Mesendoderm (in vitro differentiated cells): ENCODE measurements at regions not wholly inside any gene's neighbourhood (a gene's known extent, or its start where the extent isn't known, plus 50 kb on each side); places are given as distances from the start of the nearest gene placed in this dataset.
A peak's percentile ranks its signal among the peaks of the same experiment; 100 is the strongest.
"Not testable (repeated sequence)": the region's sequence is repeated elsewhere in the genome, so short reads cannot be mapped to it uniquely, and the experiment has no call there.

ENCODE experiments used
- DNase-seq: peaks from one replicate; pipeline ENCODE4 v3.0.0; 2013
- H2AK5ac ChIP-seq: 2 replicates; pipeline ENCODE4 v1.6.1; 2013; ENCODE audit warnings: low read length, inconsistent platforms
- H2BK120ac ChIP-seq: 2 replicates; pipeline ENCODE4 v1.6.1; 2013; ENCODE audit warnings: low read depth, mild to moderate bottlenecking, low read length, moderate library complexity, mixed read lengths
- H2BK15ac ChIP-seq: replicated peaks from 2 replicates; pipeline ENCODE4 v1.6.1; 2013; ENCODE audit warnings: low read depth, mild to moderate bottlenecking, moderate library complexity
- H2BK5ac ChIP-seq: 2 replicates; pipeline ENCODE4 v1.6.1; 2013; ENCODE audit warnings: low read length, inconsistent platforms
- H3K18ac ChIP-seq: 2 replicates; pipeline ENCODE4 v1.6.1; 2013; ENCODE audit warnings: mild to moderate bottlenecking, low read length, mixed read lengths
- H3K23ac ChIP-seq: one replicate; pipeline ENCODE4 v1.6.1; 2013; ENCODE audit warnings: low read length
- H3K27ac ChIP-seq: 2 replicates; pipeline ENCODE4 v1.5.1; 2013; ENCODE audit warnings: low read depth, mild to moderate bottlenecking, inconsistent platforms, low read length, moderate library complexity
- H3K27me3 ChIP-seq: 2 replicates; pipeline ENCODE4 v1.6.1; 2013; ENCODE audit warnings: low read length, control low read depth, mild to moderate bottlenecking, inconsistent platforms; ENCODE audit not compliant: insufficient read depth, poor library complexity
- H3K36me3 ChIP-seq: 2 replicates; pipeline ENCODE4 v1.6.1; 2013; ENCODE audit warnings: low read length, inconsistent platforms; ENCODE audit not compliant: control insufficient read depth, insufficient read depth
- H3K4ac ChIP-seq: one replicate; pipeline ENCODE4 v1.6.1; 2013; ENCODE audit warnings: low read depth, mild to moderate bottlenecking, low read length, moderate library complexity
- H3K4me1 ChIP-seq: 2 replicates; pipeline ENCODE4 v1.6.1; 2013; ENCODE audit warnings: low read depth, low read length, inconsistent platforms; ENCODE audit not compliant: control insufficient read depth
- H3K4me2 ChIP-seq: 2 replicates; pipeline ENCODE4 v1.6.1; 2013; ENCODE audit warnings: low read length
- H3K4me3 ChIP-seq: 2 replicates; pipeline ENCODE4 v1.5.1; 2013; ENCODE audit warnings: mild to moderate bottlenecking, low read length
- H3K56ac ChIP-seq: one replicate; pipeline ENCODE4 v1.6.1; 2013; ENCODE audit warnings: low read length
- H3K79me1 ChIP-seq: 2 replicates; pipeline ENCODE4 v1.6.1; 2013; ENCODE audit warnings: low read length, inconsistent platforms
- H3K79me2 ChIP-seq: 2 replicates; pipeline ENCODE4 v1.6.1; 2013; ENCODE audit warnings: mild to moderate bottlenecking, low read length; ENCODE audit not compliant: control insufficient read depth, insufficient read depth
- H3K9ac ChIP-seq: 2 replicates; pipeline ENCODE4 v1.6.1; 2013; ENCODE audit warnings: low read length, inconsistent platforms
- H4K5ac ChIP-seq: one replicate; pipeline ENCODE4 v1.6.1; 2013; ENCODE audit warnings: low read length
- H4K8ac ChIP-seq: one replicate; pipeline ENCODE4 v1.6.1; 2013; ENCODE audit warnings: low read depth, mild to moderate bottlenecking, control low read depth, low read length, moderate library complexity
- WGBS: extraction: QIAGEN DNeasy Blood & Tissue Kit; methylation state at CpG from one replicate; pipeline ENCODE4 v1.1.7; 2013; ENCODE audit warnings: low lambda C conversion rate, missing lambda C conversion rate; ENCODE audit not compliant: insufficient coverage; ENCODE audit errors: extremely low coverage; 5-methylcytosine and 5-hydroxymethylcytosine counted together

DNA sequence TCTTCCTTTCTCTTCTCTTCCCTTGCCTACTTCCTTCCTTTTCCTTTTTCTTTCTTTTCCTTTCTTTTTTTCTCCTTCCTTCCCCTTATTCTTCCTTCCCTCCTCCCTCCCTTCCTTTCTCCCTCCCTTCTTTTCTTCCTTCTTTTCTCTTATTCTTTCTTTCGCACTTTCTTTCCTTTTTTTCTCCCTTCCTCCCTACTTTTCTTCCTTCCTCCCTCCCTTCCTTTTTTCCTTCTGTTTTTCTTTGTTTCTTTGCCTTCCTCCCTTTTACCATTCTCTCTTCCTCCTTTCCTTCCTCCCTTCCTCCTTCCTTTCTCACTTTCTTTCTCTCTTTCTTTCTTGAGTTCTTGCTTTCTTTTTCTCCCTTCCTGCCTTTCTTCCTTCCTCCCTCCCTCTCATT, 416.5 kb downstream of the ANKRD30B start:
- not testable (repeated sequence) for H3K4ac ChIP-seq, H2BK5ac ChIP-seq, H3K79me1 ChIP-seq, H3K4me1 ChIP-seq, H2BK15ac ChIP-seq, H4K5ac ChIP-seq, H2BK120ac ChIP-seq, H4K8ac ChIP-seq, H3K4me2 ChIP-seq, H3K23ac ChIP-seq, H3K56ac ChIP-seq, H3K27ac ChIP-seq, DNase-seq, H3K27me3 ChIP-seq, H2AK5ac ChIP-seq, H3K36me3 ChIP-seq, H3K18ac ChIP-seq, H3K4me3 ChIP-seq, H3K9ac ChIP-seq, H3K79me2 ChIP-seq
- 100% methylated on average over 1 of the region's 1 CpG for WGBS

DNA sequence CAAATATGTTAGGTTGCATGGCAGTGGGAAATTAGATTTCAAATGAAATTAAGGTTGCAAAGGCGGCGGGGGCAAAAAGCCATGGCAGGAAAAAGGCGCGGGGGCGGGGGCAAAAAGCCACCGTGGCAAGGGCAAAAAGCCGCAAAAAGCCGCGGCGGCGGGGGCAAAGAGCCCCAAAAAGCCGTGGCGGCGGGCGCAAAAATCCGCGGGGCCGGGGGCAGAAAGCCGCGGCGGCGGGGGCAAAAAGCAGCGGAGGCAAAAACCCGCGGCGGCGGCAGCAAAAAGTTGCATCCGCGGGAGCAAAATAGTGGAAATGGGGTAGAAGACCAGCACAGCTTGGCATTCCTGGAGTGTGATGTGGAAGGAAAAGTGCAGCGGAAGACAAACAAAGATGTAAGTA, 417.1 kb downstream of the ANKRD30B start:
- peak; percentile 0 for DNase-seq
- Histone ChIP-seq H4K8ac (no peak overlapping the region), H3K9ac (no peak overlapping the region), H3K4me1 (no peaks in the 10 kb centered on the region), H3K79me1 (no peaks in the 10 kb centered on the region), H2BK5ac (no peak overlapping the region), H2AK5ac (no peak overlapping the region), H3K79me2 (no peaks in the 10 kb centered on the region), H3K27me3 (no peaks in the 10 kb centered on the region), H2BK120ac (no peak overlapping the region), H3K4me3 (no peak overlapping the region), H3K23ac (no peak overlapping the region), H3K56ac (no peak overlapping the region), H3K27ac (no peak overlapping the region), H3K18ac (no peak overlapping the region), H3K4me2 (no peak overlapping the region), H3K36me3 (no peaks in the 10 kb centered on the region), H4K5ac (no peak overlapping the region), H3K4ac (no peak overlapping the region), H2BK15ac (no peak overlapping the region)
- no CpG with 5 or more reads among the region's 30 CpGs for WGBS

DNA sequence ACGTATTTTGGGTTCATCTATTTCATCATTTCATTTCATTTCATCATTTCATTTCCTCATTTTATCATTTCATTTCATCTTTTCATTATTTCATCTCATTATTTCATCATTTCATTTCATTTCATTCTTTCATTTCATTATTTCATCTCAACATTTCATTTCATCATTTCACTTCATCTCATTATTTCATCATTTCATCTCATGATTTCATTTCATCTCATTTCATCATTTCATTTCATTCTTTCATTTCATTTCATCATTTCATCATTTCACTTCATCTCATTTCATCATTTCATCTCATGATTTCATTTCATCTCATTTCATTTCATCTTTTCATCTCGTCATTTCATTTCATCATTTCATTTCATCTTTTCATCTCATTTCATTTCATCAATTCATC, 445.1 kb downstream of the ANKRD30B start:
- not testable (repeated sequence) for H3K4ac ChIP-seq, H4K5ac ChIP-seq, H2BK5ac ChIP-seq, H4K8ac ChIP-seq, H3K4me3 ChIP-seq, H3K18ac ChIP-seq, H3K56ac ChIP-seq, H3K4me2 ChIP-seq, H2BK15ac ChIP-seq, H3K9ac ChIP-seq, H3K27me3 ChIP-seq, DNase-seq, H2BK120ac ChIP-seq, H3K4me1 ChIP-seq, H3K36me3 ChIP-seq, H2AK5ac ChIP-seq, H3K23ac ChIP-seq, H3K79me1 ChIP-seq, H3K27ac ChIP-seq, H3K79me2 ChIP-seq
- 100% methylated on average over 1 of the region's 2 CpGs for WGBS

DNA sequence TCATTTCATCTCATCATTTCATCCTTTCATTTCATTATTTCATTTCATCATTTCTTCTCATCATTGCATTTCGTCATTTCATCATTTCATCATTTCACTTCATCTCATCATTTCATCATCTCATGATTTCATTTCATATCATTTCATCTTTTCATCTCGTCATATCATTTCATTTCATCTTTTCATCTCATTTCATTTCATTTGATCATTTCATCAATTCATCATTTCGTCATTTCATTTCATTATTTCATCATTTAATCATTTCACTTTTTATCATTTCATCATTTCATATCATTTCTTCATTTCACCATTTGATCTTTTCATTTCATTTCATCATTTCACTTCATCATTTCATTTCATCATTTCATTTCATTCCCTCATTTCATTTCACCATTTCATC, 445.8 kb downstream of the ANKRD30B start:
- H3K36me3 ChIP-seq, H3K27me3 ChIP-seq, H2BK5ac ChIP-seq, H3K4me1 ChIP-seq, H2AK5ac ChIP-seq, H3K56ac ChIP-seq, H3K27ac ChIP-seq, H3K4me2 ChIP-seq, H3K18ac ChIP-seq, DNase-seq, H4K8ac ChIP-seq, H3K4ac ChIP-seq, H2BK120ac ChIP-seq, H3K79me2 ChIP-seq, H3K4me3 ChIP-seq, H4K5ac ChIP-seq, H3K79me1 ChIP-seq, H3K9ac ChIP-seq, H2BK15ac ChIP-seq, H3K23ac ChIP-seq: not testable (repeated sequence)
- 98% methylated on average over 3 of the region's 3 CpGs for WGBS

DNA sequence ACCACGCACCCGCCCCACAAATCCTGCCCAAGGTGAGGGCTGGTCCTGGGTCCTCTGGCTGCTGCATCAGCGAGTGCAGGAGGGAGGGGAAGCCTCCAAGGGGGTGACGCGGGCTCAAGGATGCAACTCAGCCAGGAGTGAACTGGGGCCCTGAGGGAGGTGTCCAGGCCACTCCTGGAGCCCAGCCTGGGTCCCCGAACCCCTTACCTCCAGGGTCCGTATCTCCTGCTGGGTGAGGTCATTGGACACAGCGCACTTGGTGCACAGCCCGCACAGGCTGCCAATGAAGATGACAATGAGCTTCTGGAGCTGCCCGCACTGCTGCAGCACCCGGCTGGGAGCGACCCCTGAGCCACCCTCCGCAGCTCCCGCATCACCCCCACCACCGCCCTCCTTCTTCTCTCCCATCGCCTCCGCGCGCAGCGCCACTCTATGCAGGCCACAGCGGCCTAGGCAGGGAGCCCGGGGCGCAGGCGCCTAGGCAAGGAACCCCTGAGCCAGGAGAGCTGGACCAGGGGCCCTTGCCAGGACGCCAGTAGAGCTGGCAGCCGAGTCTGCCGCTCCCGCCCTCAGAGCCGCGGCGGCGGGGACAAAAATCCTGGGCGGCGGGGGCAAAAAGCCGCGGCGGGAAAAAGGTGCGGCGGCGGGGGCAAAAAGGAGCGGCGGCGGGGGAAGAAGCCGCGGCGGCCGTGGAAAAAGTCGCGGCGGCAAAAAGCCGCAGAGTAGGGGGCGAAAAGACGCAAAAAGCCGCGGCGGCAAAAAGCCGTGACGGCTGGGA, 449.6 kb downstream of the ANKRD30B start:
- H3K23ac ChIP-seq, H3K79me1 ChIP-seq, H3K27me3 ChIP-seq, H2BK15ac ChIP-seq, H2AK5ac ChIP-seq, H3K36me3 ChIP-seq, H3K4me2 ChIP-seq, DNase-seq, H3K4me3 ChIP-seq, H4K5ac ChIP-seq, H3K79me2 ChIP-seq, H3K56ac ChIP-seq, H3K4ac ChIP-seq, H3K18ac ChIP-seq, H4K8ac ChIP-seq, H3K9ac ChIP-seq, H3K27ac ChIP-seq, H3K4me1 ChIP-seq, H2BK5ac ChIP-seq, H2BK120ac ChIP-seq: not testable (repeated sequence)
- no CpG with 5 or more reads among the region's 58 CpGs for WGBS

DNA sequence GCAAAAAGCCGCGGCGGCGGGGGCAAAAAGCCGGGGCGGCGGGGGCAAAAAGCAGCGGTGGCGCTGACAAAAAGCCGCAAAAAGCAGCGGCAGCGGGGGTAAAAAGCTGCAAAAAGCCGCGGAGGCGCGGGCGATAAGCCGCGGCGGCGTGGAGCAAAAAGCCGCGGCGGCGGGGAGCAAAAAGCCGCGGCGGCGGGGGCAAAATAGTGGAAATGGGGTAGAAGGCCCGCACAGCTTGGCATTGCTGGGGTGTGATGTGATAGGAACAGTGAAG, 450.1 kb downstream of the ANKRD30B start:
- no peaks in the 10 kb centered on the region for H3K79me2 ChIP-seq
- no peak overlapping the region for H4K8ac ChIP-seq
- no peak overlapping the region for H3K56ac ChIP-seq
- no peaks in the 10 kb centered on the region for H3K27me3 ChIP-seq
- no peak overlapping the region for H2BK5ac ChIP-seq
- no peaks in the 10 kb centered on the region for H3K4me1 ChIP-seq
- H3K36me3 ChIP-seq, result no peaks in the 10 kb centered on the region
- H3K18ac ChIP-seq, result no peak overlapping the region
- no peak overlapping the region for H3K23ac ChIP-seq
- no peak overlapping the region for H4K5ac ChIP-seq
- H3K27ac ChIP-seq, result no peak overlapping the region
- no peak overlapping the region for H2AK5ac ChIP-seq
- no CpG with 5 or more reads among the region's 30 CpGs for WGBS
- no peak for DNase-seq
- H3K9ac ChIP-seq, result no peak overlapping the region
- H3K4ac ChIP-seq, result no peak overlapping the region
- no peak overlapping the region for H2BK120ac ChIP-seq
- H3K4me2 ChIP-seq, result no peak overlapping the region
- H3K4me3 ChIP-seq, result no peak overlapping the region
- no peaks in the 10 kb centered on the region for H3K79me1 ChIP-seq
- no peak overlapping the region for H2BK15ac ChIP-seq
